OCI-LY7 (cell line): ENCODE measurements at regions not wholly inside any gene's neighbourhood (a gene's known extent, or its start where the extent isn't known, plus 50 kb on each side); places are given as distances from the start of the nearest gene placed in this dataset.

Source experiments
- BruUV-seq: library from RNA; stranded (reverse); fragments of 400-500 nt; replicated peaks from 2 replicates; lab custom pipeline; 2021; lab: Mats Ljungman, UMichigan
- CTCF ChIA-PET: fragments of 300-600 bp; sonication (Branson Sonifier 250); formaldehyde crosslinking; loops from one replicate; lab custom pipeline; 2022; ENCODE audit warnings: antibody characterized with exemption; ENCODE audit not compliant: unreplicated experiment; lab: Charles Lee
- POLR2A ChIA-PET: fragments of 300-600 bp; sonication (Branson Sonifier 250); formaldehyde crosslinking; loops from one replicate; lab custom pipeline; 2022; ENCODE audit warnings: antibody characterized with exemption; lab: Charles Lee
- DNase-seq: peaks from one replicate; pipeline ENCODE4 v3.0.0-alpha.2; 2015; ENCODE audit warnings: low spot score
- H2AFZ ChIP-seq: fragments of 200-600 bp; sonication (generic), shearing (Covaris generic); 2 replicates; pipeline ENCODE4 v1.6.1; 2014; ENCODE audit warnings: mild to moderate bottlenecking, antibody characterized with exemption, low read length, moderate library complexity
- H3K27ac ChIP-seq: fragments of 200-600 bp; sonication (generic); 2 replicates; pipeline ENCODE4 v1.5.1; 2014; ENCODE audit warnings: mixed run types, low read depth, mild to moderate bottlenecking, moderate library complexity, low read length, inconsistent platforms; ENCODE audit not compliant: poor library complexity, severe bottlenecking
- H3K36me3 ChIP-seq: fragments of 200-600 bp; sonication (generic); 2 replicates; pipeline ENCODE4 v1.6.1; 2014; ENCODE audit warnings: mild to moderate bottlenecking, antibody characterized with exemption, low read length, moderate library complexity, mixed read lengths; ENCODE audit not compliant: insufficient read depth
- H3K4me1 ChIP-seq: fragments of 200-600 bp; sonication (generic); 2 replicates; pipeline ENCODE4 v1.5.1; 2014; ENCODE audit warnings: mild to moderate bottlenecking, low read length; ENCODE audit not compliant: insufficient read depth, poor library complexity, severe bottlenecking
- H3K4me2 ChIP-seq: fragments of 200-600 bp; sonication (generic); 2 replicates; pipeline ENCODE4 v1.6.1; 2014; ENCODE audit warnings: mild to moderate bottlenecking, low read length
- H3K4me3 ChIP-seq: fragments of 200-600 bp; sonication (generic); 2 replicates; pipeline ENCODE4 v1.5.1; 2014; ENCODE audit warnings: mild to moderate bottlenecking, low read depth, low read length; ENCODE audit not compliant: poor library complexity, severe bottlenecking
- H3K79me2 ChIP-seq: fragments of 200-600 bp; sonication (generic); 2 replicates; pipeline ENCODE4 v1.6.1; 2016; ENCODE audit warnings: low read depth, mild to moderate bottlenecking, low read length, moderate library complexity, mixed read lengths; ENCODE audit not compliant: insufficient read depth
- H3K9me2 ChIP-seq: fragments of 200-600 bp; sonication (generic); 2 replicates; pipeline ENCODE4 v1.6.1; 2016; ENCODE audit warnings: mild to moderate bottlenecking, low read length, mixed read lengths; ENCODE audit not compliant: insufficient read depth
- H3K9me3 ChIP-seq: fragments of 200-600 bp; sonication (generic); 2 replicates; pipeline ENCODE4 v1.6.1; 2014; ENCODE audit warnings: mild to moderate bottlenecking, mixed run types, low read length, mixed read lengths
- H4K20me1 ChIP-seq: fragments of 200-600 bp; sonication (generic); 2 replicates; pipeline ENCODE4 v1.6.1; 2014; ENCODE audit warnings: mild to moderate bottlenecking, antibody characterized with exemption, low read length, moderate library complexity, mixed read lengths; ENCODE audit not compliant: insufficient read depth
- CTCF ChIP-seq: fragments of 200-600 bp; sonication (generic); conservative IDR thresholded peaks from 2 replicates; pipeline ENCODE4 v1.5.1; 2014; ENCODE audit warnings: mild to moderate bottlenecking, antibody characterized with exemption, low read length, moderate library complexity, mixed read lengths
- EZH2phosphoT487 ChIP-seq: fragments of 200-600 bp; sonication (generic); IDR thresholded peaks from 2 replicates; pipeline ENCODE4 v1.6.1; 2018; ENCODE audit warnings: low read depth, borderline replicate concordance, mild to moderate bottlenecking, mixed run types, antibody characterized with exemption, low read length, moderate library complexity, mixed read lengths
- intact Hi-C: fragments of 100-400 bp; cut with micrococcal nuclease; formaldehyde crosslinking; loops from one replicate; pipeline ENCODE4 v1.10.0; 2022; ENCODE audit not compliant: unreplicated experiment

- no peak for DNase-seq
- no peaks in the 10 kb centered on the region for H4K20me1 ChIP-seq
- H3K4me2 ChIP-seq, result no peak overlapping the region
- no peaks in the 10 kb centered on the region for H3K9me3 ChIP-seq
- H3K9me2 ChIP-seq, result no peaks in the 10 kb centered on the region
- H3K27ac ChIP-seq, result no peak overlapping the region
- POLR2A ChIA-PET, result no interaction called here
- H3K4me1 ChIP-seq, result no peaks in the 10 kb centered on the region
- no TSS peak for BruUV-seq
- no peak for TF ChIP-seq CTCF
- no peak for TF ChIP-seq EZH2phosphoT487
- no peak overlapping the region for H2AFZ ChIP-seq
- no peaks in the 10 kb centered on the region for H3K36me3 ChIP-seq
- intact Hi-C loops, result no loop called here
- CTCF ChIA-PET, result no interaction called here
- H3K4me3 ChIP-seq, result no peak overlapping the region
- H3K79me2 ChIP-seq, result no peaks in the 10 kb centered on the region
Measured at GRCh38 chrX:128439159-128439558, 387.0 kb upstream of the ACTRT1 start.

GRCh38 chrX:128438082-128438481 is 385.9 kb upstream of the ACTRT1 start:
- ChIA-PET POLR2A (no interaction called here), CTCF (no interaction called here)

More at GRCh38 chrX:128438082-128438481, 385.9 kb upstream of the ACTRT1 start:
- no peaks in the 10 kb centered on the region for H4K20me1 ChIP-seq
- intact Hi-C loops, result no loop called here
- H3K27ac ChIP-seq, result no peak overlapping the region
- H3K4me2 ChIP-seq, result no peak overlapping the region
- TF ChIP-seq CTCF (no peak), EZH2phosphoT487 (no peak)
- no TSS peak for BruUV-seq
- H3K4me3 ChIP-seq, result no peak overlapping the region
- no peak for DNase-seq
- H3K4me1 ChIP-seq, result no peaks in the 10 kb centered on the region
- H2AFZ ChIP-seq, result no peak overlapping the region
- no peaks in the 10 kb centered on the region for H3K9me2 ChIP-seq
- no peaks in the 10 kb centered on the region for H3K9me3 ChIP-seq
- H3K79me2 ChIP-seq, result no peaks in the 10 kb centered on the region
- H3K36me3 ChIP-seq, result no peaks in the 10 kb centered on the region
